ENCODE measurements at regions not wholly inside any gene's neighbourhood (a gene's known extent, or its start where the extent isn't known, plus 50 kb on each side); places are given as distances from the start of the nearest gene placed in this dataset.

GRCh38 chr4:62293551-62293950 is 1093.4 kb downstream of the ADGRL3 start:
- DNase-seq, result no peak

DNA sequence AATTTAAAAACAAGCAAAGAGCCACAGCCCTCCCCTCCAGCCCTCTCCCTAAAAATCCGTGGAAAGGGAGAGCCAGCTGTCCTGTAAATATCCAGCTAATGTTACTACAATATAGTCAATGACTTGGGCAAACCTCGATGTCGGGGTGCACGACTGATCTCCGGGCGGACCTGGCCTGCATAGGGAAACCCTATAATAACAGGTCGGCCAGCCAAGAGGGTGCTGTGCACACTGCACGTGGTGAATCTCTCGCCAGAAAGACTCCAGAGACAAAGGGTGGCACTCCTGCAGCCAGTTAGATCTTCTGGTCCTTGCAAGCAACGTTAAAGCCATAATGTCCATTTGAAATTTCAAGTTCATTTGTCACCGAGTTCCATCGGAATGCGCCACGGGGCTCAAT is 1092.8 kb downstream of the ADGRL3 start:
- no peak for DNase-seq

GRCh38 chr4:62288808-62289541 is 1088.8 kb downstream of the ADGRL3 start:
- no peak for DNase-seq

DNA sequence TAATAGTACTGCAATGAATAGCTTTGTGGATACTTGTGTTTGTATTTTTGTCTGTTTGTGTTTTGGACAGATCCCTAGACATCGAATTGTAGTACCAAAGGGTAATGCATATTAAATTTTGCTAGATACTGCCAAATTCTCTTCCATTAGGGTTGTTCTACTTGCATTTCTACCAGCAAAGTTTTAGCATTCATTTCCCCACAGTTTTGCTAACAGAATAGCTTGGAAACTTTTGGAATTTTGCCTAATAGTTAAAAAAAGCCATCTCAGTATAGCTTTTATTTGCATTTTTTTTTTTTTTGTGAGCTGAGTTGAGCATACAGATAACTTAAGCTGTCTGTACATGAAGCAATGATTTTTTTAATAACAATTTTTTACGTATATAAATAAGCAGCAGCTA is 1084.9 kb downstream of the ADGRL3 start:
- DNase-seq, result no peak

DNA sequence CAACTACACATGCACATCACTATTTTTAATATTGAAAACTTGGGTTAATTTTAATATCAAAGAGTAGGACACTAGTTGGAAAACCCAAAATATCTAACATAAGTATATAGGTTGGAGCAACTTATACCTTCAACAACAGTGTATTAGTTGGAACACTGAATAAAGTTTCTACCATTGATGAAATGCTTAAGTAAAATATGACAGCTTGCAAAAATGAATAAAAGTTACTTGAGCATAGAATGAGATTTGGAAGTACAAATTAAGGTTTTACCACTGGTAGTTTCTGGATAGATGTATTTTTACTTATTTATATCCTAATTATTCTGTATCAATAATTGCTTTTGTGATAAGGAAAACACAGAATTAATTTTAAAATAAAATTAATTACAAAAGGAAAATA is 1079.6 kb downstream of the ADGRL3 start:
- DNase-seq, result no peak

DNA sequence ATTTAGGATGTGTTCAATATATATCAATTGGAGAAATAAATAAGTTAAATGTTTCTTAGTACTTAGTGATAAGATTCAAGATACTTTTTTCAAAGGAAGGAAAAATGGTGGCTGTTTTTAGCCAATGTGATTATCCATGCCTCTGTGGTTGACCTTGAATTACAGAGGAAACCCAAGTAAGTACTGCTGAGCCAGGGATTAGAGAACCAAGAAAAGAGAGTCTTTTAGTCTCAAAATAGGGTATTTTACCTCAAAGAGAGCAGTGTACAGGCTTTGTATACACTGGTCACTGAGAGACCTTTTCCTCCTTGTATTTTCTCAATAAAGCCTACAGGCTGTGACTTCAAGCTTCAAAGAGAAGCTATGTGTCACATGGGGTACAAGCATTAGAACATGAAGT is 1075.3 kb downstream of the ADGRL3 start:
- DNase-seq, result no peak

GRCh38 chr4:62274782-62275181 is 1074.7 kb downstream of the ADGRL3 start:
- no peak for DNase-seq

DNA sequence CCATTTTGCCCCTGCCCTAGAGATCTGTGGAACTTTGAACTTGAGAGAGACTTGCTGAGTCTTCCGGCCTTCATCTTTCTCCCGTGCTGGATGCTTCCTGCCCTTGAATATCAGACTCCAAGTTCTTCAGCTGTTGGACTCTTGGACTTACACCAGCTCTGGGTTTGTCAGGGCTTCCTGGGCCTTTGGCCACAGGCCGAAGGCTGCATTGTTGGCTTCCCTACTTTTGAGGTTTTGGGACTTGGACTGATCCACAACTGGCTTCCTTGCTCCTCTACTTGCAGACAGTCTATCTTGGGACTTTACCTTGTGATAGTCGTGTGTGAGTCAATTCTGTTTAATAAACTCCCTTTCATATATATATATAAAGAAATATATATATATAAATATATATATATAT is 1071.0 kb downstream of the ADGRL3 start:
- no peak for DNase-seq

- no peak for DNase-seq
Observed at GRCh38 chr4:62269918-62270317, 1069.8 kb downstream of the ADGRL3 start.

- no peak for DNase-seq
Observed at GRCh38 chr4:62263454-62263853, 1063.3 kb downstream of the ADGRL3 start.

DNA sequence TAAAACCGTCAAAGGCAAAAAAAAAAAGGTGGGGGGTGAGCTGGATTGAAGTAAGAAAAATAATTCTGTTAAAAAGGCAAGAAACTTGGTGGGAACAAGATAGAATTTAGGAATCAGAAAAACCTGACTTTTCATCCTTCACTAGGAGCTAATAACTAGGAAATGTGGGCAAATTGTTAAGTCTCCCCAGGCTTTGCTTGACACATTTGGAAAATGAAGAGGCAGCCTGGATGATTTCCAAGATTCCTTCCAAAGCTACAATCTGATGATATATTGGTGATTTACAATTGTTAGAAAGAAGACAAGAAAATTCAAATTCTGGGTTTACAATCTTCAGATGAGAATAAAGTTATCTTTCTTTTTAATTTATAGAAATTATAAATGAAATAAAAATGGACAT is 1062.5 kb downstream of the ADGRL3 start:
- no peak for DNase-seq

DNA sequence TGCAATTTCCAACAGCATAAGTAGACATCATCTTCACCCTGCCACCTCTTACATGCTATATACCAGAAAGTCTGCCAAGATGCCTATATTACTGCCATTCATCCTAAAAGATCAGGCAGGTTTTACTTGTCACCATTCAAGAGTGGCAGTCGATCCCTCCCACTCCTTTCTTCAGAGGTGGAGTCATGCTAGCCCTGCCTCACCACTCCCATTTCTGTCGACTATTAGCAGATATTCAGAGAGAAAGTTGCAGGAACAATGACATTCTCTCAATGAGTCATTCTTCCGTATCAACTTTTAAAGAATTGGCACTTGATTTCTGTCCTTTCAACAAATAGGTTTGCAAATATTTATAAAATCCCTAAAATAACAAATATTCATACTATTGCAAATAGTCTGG is 1060.1 kb downstream of the ADGRL3 start:
- DNase-seq, result no peak

DNA sequence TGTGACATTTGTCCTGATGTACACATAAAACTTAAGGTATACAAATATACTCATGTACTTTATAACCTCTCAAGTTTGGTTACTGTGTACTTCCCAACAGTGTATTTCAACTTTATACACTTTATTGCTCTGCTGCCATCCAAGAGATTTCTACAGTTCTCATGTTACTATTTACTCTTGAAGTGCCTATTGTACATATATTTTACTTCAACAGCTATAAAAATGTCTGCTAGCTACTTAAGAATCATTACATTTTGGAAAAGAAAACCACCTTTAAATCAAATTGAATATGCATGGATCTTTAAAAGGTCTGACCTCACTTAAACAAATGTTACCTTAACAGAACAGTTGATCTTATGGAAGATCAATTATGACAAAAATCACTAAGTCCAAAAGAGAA is 1056.4 kb downstream of the ADGRL3 start:
- DNase-seq, result no peak

- DNase-seq, result no peak
Observed at GRCh38 chr4:62252728-62253127, 1052.6 kb downstream of the ADGRL3 start.

DNA sequence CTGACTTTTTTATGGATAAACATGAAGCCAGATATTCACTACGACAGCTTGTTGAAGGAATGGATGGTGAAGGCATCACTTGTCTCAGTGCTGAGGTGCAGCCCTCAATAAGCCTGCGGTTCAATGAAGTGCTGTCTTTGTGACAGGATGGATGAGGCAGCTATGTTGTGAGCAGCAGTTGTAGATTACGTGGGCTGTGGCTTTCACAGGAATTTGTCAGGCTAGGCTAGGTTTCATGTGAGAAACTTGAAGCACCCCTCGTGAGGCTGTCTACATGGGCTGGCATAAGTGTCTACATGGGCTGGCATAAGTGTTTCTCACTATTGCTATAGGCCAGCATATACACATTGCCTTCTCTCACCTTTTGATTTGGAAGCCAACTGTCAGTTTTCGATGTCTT is 1050.0 kb downstream of the ADGRL3 start:
- no peak for DNase-seq

DNA sequence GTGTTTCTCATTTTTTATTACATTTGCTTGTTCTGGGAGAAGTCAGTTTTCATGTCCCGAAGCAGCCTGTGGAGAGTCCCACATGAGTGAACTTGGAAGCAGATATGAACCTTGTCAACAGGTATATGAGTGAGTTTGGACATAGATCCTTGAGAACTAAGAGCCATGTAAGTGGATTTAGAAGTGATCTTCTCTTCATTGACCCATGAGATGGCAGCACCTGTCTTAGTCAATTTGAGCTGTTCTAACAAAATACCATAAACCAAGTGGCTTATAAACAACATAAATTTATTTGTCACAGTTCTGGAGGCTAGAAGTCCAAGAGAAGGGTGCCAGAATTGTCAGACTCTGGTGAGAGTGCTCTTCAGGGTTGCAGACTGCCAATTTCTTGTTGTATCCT is 1043.8 kb downstream of the ADGRL3 start:
- DNase-seq, result no peak

GRCh38 chr4:62235911-62236310 is 1035.8 kb downstream of the ADGRL3 start:
- DNase-seq, result no peak

DNA sequence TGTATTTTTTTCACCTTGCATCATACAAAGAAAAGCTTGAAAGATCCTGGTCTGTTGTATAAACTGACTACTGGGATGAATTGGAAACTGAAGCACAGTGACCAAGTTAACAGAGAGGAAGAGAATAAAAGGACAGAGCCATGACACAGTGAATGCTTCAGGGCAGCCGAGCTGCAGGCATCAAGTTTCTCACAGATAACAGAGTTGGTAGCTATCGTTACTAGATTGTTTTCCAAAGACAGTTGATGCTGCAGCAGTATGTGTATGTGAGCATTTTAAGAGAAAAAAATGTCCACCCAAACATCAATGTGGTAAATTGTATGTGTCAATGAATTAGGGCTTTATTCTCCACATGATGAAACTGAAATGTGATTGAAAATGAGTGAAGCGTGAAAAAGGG is 1032.7 kb downstream of the ADGRL3 start:
- DNase-seq, result no peak

GRCh38 chr4:62231994-62232393 is 1031.9 kb downstream of the ADGRL3 start:
- no peak for DNase-seq

GRCh38 chr4:62226082-62226481 is 1026.0 kb downstream of the ADGRL3 start:
- DNase-seq, result no peak

GRCh38 chr4:62222121-62222520 is 1022.0 kb downstream of the ADGRL3 start:
- DNase-seq, result no peak

- DNase-seq, result no peak
Observed at GRCh38 chr4:62210486-62210885, 1010.4 kb downstream of the ADGRL3 start.

- no peak for DNase-seq
Observed at GRCh38 chr4:62209757-62210485, 1009.8 kb downstream of the ADGRL3 start.

DNA sequence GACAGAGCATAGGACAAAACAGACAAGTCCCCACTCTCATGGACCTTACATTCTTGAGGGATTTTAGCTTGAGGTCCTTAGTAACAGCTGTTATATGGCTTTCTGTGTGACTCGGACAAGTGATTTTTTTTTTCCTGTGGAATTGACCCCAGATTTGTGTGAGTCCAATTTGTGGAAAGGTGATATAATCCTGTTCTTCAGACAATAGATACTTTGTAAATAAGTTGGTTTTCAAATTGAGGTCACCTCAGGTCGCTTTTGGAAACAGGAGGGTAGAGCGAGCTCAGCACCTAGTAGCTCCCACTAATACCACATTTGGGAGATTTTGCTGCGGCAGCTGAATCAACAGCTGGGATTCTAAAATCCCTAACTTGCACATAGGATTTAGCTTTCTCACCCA is 1008.8 kb downstream of the ADGRL3 start:
- DNase-seq, result no peak

DNA sequence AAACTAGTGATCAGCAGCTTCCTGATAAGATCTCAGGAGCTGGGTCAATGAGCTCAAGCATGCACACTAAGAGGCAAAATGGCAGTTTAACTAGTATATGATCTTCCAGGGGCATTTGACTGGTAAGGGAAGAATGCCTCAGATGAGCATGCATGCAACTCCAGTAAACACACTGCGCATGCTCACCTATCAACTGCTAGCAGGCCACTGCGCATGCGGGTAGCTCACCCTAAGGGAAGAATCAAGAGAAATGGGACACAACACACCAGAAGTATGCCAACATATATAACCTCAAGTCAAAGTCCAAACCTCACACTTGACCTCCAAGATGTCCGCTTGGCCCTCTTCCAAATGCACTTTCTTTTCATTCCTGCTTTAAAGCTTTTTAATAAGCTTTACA is 1004.0 kb downstream of the ADGRL3 start:
- DNase-seq, result no peak
